Omental fat pad (tissue), 3 donors: ENCODE measurements at regions not wholly inside any gene's neighbourhood (a gene's known extent, or its start where the extent isn't known, plus 50 kb on each side); places are given as distances from the start of the nearest gene placed in this dataset.

Experiments used
- ATAC-seq: fragments of 150-250 bp; one replicate; pipeline ENCODE4 v1.9.1; 2016; ENCODE audit warnings: mild to moderate bottlenecking, moderate library complexity; ENCODE audit not compliant: low FRiP score
- DNase-seq: peaks from one replicate; pipeline ENCODE4 v3.0.0-alpha.2; 2019; ENCODE audit warnings: low spot score
- CTCF ChIP-seq, 3 donors: fragments of 450-650 bp; IDR thresholded peaks; one replicate each; pipeline ENCODE4 v1.5.1; 2016 to 2017; ENCODE audit warnings: antibody characterized with exemption in 3 of 3, mild to moderate bottlenecking in 3 of 3, moderate library complexity in 2 of 3

- DNase-seq (no peak), ATAC-seq (no peak)
Measured at GRCh38 chr11:116219171-116219635, 553.6 kb downstream of the BUD13 start.

GRCh38 chr11:116217441-116217840 is 555.3 kb downstream of the BUD13 start:
- TF ChIP-seq CTCF (IDR thresholded peaks at IDR 0.05): no peak
- DNase-seq (no peak), ATAC-seq (no peak)

More at GRCh38 chr11:116219171-116219635, 553.6 kb downstream of the BUD13 start:
- TF ChIP-seq CTCF (IDR thresholded peaks at IDR 0.05): no peak

DNA sequence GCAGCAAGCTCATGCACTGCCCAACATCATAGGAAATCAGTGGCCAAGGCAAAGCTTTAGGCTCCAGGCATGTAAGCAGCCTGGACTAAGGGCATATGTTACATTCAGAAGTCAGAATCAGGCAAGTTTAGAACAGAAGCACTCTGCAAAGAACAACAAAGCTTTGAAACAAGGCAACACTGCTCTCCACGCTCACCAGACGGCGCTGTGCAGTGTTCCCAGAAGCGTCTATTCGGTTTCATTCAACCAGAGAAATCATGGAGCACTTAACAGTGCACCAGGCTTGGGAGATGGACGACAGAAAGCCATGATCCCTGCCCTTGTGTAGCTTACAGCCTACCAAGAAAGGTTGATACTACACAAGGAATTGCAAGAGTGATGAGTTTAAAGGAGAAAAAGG is 555.8 kb downstream of the BUD13 start:
- ATAC-seq: no peak
- DNase-seq: no peak
- TF ChIP-seq CTCF (IDR thresholded peaks at IDR 0.05): no peak

- ATAC-seq (no peak), DNase-seq (no peak)
- no peak for TF ChIP-seq CTCF (IDR thresholded peaks at IDR 0.05)
Measured at GRCh38 chr11:116215471-116216113, 557.2 kb downstream of the BUD13 start.

DNA sequence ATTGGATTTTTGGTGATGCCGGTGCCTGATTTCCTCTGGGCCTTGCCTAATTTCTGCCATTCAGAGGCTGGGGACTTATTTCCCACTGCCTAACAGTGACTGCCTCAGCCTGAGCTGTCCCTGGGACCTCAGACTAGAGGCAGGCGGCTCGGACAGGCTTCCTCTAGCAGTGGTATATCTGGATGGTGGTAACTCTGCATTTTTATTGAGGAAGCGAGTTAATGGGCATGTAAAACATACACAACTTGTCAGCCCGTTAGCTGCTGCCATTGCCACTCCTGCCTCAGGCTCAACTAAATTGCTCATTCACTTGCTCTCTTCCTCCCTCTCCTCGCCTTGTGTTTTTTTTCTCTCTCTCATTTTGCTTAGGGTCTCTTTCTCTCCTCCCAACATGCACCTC is 561.6 kb downstream of the BUD13 start:
- no peak for TF ChIP-seq CTCF (IDR thresholded peaks at IDR 0.05)
- ATAC-seq: no peak
- DNase-seq: no peak

DNA sequence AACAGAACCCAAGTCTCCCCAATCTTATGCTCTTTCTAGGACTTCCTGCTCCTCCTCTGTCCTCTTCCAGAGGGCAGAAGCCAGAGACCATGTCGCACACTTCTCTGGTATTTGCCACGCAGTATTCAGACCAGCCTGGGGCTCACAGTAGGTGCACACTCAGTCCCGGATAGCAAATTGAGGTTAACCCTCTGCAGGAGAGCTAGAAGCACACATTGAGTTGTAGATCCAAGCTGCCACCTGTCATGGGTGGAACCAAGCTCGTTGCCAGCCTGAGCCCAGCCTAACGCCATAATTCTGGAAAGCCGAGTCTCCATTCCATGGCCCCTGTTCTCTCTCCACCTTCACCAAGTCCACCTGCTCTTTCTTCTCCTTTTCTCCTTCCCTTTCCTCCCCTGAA is 562.1 kb downstream of the BUD13 start:
- ATAC-seq: no peak
- TF ChIP-seq CTCF (IDR thresholded peaks at IDR 0.05): no peak
- no peak for DNase-seq

- no peak for DNase-seq
- no peak for TF ChIP-seq CTCF (IDR thresholded peaks at IDR 0.05)
- no peak for ATAC-seq
Measured at GRCh38 chr11:116209255-116209654, 563.5 kb downstream of the BUD13 start.
